NT2/D1 (cell line): ENCODE measurements at regions not wholly inside any gene's neighbourhood (a gene's known extent, or its start where the extent isn't known, plus 50 kb on each side); places are given as distances from the start of the nearest gene placed in this dataset.

Source experiments
- SUZ12 ChIP-seq: IDR thresholded peaks from 2 replicates; pipeline ENCODE4 v1.6.1; 2011; ENCODE audit not compliant: insufficient read length, insufficient read depth; ENCODE audit errors: extremely low read depth
- YY1 ChIP-seq: IDR thresholded peaks from 2 replicates; pipeline ENCODE4 v1.6.1; 2011; ENCODE audit not compliant: insufficient read length, insufficient read depth
- ZNF274 ChIP-seq: IDR thresholded peaks from 2 replicates; pipeline ENCODE4 v1.6.1; 2011; ENCODE audit warnings: mild to moderate bottlenecking, low read depth, low read length

DNA sequence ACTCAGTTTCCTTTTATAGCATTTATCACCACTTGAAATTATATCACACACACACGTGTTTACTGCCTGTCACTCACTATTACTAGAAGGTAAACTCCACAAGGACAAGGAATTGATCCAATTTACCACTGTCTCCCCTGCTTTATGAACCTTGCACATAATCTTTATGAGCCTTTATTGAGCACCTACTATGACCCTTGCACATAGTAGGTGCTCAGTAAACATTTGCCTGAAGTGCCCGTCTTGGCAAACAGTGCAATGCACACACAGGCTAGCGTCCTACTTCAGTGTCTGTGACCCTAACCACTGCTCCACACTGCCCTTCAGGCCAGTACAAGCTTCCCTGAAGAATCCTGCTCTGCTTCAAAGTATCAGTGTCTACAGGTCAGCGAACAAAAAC is 237.7 kb upstream of the TMC3 start:
- no peak for TF ChIP-seq YY1
- TF ChIP-seq ZNF274, result no peak
- no peak for TF ChIP-seq SUZ12
